ENCODE measurements at regions not wholly inside any gene's neighbourhood (a gene's known extent, or its start where the extent isn't known, plus 50 kb on each side); places are given as distances from the start of the nearest gene placed in this dataset.

DNA sequence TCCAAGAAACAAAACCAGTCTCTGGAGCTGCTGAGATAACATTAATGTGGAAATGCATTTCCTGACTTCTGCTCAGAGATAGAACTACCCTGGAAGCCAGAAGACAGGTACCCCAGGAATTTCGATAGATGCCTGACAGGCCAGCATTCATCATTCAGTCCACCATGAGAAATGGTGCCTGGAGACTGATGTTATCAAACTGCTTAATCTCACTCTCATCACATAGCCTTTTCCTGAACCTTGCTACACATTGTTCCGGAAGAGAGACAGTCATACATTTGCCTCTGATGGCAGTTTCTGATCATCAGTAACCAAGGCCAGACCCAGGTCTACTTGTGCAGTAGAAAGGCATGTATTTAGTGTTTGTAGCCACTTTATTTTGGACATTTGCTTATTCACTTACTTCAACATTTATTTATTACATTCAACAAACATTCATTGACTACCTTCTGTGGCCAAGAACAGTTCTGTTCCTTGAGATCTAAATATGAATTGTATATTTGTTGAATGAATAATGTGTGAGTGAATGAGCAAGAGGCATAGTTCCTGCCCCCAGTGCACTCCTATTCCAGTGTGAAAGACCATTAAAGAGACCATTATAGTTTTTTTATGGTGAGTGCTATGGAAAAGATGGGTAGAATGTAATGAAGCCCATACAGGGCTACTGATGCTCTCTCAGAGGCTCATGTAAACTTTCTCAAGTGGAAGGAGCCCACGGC is 485.7 kb downstream of the NUF2 start:
- no peak for DNase-seq (ENCODE audit: low spot score)

- peak; percentile 3 for DNase-seq (ENCODE audit: low spot score)
These were observed 491.5 kb downstream of the NUF2 start for GRCh38 chr1:163813251-163813650.

- no peak for DNase-seq (ENCODE audit: low spot score)
These were observed 498.5 kb downstream of the NUF2 start for GRCh38 chr1:163820226-163820625.

- DNase-seq (ENCODE audit: low spot score) = no peak
These were observed 499.0 kb downstream of the NUF2 start for GRCh38 chr1:163820766-163821165.

- no peak for DNase-seq (ENCODE audit: low spot score)
These were observed 499.9 kb downstream of the NUF2 start for GRCh38 chr1:163821679-163822078.

DNA sequence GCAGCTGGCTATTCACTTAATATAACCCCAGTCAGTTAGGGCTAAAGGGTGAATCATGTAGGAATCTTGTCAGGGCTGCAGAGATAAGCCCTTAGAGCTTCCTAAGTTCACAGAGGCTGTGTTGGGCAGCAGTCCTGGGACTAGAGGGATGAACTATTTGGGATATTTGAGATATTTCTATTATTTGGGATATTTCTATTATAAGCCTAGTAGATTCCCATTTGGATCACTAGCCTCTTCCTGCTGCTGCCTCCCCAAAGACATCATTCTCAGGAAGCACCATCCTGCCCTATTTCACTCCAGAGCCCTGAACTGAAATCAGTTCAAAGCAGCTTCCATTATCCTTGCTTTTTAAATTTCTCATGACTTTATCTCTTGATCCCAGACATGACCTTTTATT is 501.3 kb downstream of the NUF2 start:
- no peak for DNase-seq (ENCODE audit: low spot score)

DNA sequence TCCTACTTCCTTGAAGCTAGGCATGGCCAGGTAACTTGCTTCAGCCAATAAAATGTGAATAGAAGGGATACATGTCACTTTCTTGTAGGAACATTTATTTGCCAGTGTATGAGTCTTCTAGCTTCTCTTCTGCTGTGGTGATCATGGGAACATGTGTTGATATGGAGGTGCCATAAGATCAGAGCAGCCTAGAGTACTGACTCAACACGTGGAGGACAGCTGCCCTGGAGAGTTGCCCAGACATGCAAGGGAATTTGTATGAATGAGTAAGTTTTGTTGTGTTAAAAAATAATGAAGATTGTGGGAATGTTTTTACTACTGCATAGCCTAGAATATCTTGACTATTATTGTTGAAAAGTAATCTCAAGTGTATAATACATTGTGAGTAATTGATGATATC is 502.3 kb downstream of the NUF2 start:
- DNase-seq (ENCODE audit: low spot score) = peak; percentile 60

DNA sequence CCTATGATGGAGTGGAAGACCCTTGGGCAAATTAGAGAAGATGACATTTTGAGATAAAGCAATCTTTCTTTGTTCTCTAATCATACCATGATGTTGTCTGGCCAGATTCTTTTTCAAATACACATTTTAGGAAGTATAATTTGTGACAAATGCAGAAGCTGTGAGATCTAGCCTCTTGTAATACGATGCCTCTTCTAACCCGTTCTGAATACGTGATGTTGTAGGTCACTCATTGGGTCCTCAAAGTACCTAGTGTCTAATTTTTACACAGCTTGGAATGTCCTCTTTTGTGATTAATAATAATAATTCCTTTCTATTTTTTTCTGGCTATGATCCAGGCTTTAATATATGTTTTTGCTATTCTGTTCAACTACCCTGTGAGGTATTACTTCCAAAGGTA is 502.7 kb downstream of the NUF2 start:
- DNase-seq (ENCODE audit: low spot score) = no peak

DNA sequence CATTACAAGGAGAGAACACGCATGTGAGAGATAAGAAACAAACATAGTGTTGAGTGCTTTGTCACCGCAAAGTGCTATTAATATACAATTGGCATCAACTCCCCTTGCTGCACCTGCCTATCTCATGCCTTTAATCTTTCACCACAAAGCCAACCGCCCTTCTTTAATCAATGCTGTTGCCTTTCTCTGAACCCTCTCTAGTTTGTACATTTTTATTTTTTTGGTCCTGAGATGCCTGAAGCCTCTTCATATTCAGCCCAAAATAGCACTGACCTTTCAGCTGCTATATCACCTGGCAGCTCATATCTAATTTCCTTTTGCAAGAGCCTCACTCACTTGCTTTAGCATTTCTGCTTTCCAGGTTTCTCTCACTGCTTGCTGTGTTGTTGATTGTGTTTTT is 504.7 kb downstream of the NUF2 start:
- no peak for DNase-seq (ENCODE audit: low spot score)

GRCh38 chr1:163834778-163835177 is 513.0 kb downstream of the NUF2 start:
- DNase-seq (ENCODE audit: low spot score) = no peak

DNA sequence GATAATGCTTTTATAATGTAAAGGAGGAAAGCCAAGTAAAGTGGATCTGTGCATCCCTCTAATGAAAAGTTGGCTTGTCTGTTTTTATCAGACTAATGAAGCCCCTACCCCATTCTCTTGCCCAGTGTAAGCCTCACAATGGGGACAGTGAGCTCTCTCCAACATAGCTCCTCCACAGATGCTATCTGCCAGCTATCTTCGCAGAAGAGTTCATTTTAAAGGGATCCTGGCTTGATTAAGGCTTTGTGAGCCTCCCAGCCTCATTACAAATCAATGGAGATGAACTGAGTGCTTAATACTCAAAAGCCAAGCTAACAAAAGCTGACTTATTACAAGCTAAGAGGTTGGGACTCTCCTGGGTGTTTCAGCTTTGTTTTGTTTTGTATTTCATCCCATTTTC is 514.7 kb downstream of the NUF2 start:
- no peak for DNase-seq (ENCODE audit: low spot score)

DNA sequence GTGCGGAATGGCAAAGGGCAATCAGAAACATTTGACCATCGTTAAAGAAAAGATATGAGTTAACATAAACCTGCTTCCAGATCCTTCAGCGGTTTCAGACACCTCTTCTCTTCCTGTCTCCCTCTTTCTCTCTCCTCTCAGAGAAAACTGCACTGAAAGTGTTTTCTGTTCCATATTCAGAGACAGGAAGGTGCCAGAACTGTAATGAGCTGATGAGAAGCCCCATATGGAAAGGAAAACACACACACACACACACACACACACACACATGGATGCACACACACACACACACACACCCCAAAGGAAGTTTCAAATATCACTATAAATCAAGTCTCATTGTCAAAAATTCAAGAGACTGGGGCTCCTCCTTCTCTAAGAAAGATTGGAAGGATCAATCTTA is 515.5 kb downstream of the NUF2 start:
- DNase-seq (ENCODE audit: low spot score) = no peak

DNA sequence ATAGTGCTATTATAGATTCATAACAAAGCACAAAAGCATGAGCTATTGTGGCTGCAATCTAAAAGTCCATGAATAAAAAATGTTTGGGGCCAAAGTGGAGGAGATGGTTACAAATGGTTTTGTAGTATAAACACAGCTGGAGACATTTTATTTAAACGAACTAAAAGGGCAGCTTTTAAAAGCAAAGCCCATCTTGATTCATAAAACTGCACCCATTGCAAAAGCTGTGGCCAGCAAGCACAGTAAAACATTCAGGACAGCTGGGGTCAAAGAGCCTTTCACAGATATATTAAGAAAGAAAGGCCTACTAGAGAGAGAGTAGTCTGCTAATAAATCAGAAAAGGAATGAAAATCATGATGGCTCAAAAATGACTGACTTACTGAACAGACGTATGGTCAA is 520.8 kb downstream of the NUF2 start:
- peak; percentile 16 for DNase-seq (ENCODE audit: low spot score)

GRCh38 chr1:163844459-163844858 is 522.7 kb downstream of the NUF2 start:
- DNase-seq (ENCODE audit: low spot score) = peak; percentile 66

DNA sequence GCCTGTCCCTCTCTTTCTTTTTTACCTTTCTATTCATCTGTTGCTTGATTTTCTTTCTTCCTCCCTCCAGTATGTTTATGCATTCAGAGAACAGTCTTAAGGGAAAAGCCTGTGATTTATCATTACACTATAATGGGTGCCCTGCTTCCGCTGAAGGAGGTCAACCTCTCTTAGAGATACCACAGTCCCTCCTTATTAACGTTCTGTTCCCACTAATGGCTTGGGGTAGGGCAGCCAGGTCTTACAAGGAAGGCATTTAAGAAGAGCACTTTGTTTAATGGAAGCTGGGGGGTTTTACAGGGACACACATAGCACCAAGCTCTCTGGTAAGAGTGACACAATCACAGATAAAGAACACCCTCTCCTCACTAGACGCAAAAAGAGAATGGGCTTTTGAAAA is 523.5 kb downstream of the NUF2 start:
- no peak for DNase-seq (ENCODE audit: low spot score)

DNA sequence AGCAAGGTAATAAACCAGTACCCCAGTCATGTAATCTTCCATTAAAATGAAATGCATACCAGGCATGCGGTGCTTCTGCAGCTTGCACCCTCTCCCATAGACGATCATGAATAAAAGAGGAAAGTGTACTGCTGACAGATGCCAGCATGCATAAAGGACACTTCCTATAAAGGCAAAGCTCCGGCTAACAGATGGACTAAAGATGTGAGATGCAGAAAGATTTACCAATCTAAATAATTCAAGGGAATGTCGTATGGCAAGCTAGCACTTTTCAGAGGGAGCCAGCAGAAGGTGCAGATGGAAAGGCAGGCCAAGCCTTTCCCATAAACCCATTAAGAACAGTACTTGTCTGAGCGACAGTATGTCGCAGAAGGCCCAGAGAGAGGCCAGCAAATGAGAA is 542.0 kb downstream of the NUF2 start:
- no peak for DNase-seq (ENCODE audit: low spot score)

DNA sequence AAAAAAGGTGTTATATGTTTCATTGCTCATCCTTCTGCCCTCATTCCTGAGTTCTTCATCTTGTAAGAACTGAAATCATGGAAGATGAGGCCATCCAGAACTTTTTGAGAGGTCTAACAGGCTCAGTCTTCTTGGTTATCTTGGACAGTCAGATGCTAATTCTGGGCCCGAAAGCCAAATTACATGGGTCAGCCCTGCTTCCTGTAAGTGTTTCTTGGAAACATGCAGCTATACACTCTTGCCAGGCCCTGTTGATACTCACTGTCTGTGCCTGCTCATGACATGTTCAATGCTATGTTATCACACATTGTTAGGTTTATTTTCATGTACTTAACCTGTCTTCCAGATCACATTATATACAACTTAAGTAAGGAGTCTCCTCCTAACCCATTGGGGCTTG is 542.5 kb downstream of the NUF2 start:
- DNase-seq (ENCODE audit: low spot score) = no peak

DNA sequence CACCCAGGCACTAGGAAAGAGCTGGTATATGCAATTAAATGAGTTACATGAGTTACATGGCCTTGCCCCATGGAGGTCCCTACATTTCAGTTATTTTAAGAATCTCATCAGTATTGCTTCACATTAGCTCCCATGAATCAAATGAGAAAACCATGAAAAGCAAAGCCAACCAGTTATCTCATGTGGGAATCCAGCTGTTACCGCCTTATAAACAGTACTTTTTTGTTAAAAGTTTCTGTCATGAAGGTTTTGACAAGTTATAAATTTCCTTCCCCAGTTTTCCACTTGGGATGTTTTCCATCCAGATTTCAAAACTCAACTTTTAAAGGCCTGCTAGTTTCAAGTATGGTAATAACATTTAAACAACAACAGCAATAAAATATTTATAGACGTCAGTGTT is 544.8 kb downstream of the NUF2 start:
- no peak for DNase-seq (ENCODE audit: low spot score)

- peak; percentile 42 for DNase-seq (ENCODE audit: low spot score)
These were observed 548.9 kb downstream of the NUF2 start for GRCh38 chr1:163870666-163871065.

DNA sequence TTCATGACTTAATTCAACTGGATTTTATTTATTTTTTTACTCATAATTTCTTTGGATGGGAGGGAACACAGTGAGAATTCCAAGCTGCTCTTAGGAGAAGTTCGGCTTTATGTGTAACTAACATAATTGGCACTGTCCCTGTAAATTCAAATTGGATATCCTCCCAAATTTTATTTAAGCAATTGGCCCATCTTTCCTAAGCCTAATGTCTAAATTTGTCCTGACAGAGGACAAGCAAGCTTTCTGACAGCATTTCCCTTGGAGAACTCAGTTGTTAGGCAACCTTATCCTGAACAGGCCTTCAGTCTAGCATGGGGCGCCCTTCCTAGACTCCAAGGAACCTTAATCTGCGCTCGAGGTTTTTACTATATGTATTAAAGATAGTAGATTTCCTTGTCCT is 550.3 kb downstream of the NUF2 start:
- peak; percentile 25 for DNase-seq (ENCODE audit: low spot score)

DNA sequence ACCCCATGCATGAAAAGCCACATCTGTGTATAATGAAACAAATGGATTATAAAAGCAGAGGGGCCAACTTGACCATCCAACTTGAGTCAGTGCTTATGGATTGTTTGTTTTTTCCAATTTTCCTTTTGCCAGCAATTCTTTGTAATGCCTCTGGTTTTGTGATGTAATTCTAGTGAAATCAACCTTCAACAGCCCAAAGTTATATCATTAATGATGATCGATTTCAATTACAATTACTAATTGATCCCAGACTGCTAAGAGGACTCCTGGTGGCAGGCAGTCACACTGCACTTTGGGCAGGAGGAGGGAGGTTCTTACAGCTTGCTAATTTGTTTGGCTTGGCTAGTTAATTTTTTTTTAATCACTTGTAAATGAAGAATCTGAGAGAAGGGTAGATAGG is 552.3 kb downstream of the NUF2 start:
- DNase-seq (ENCODE audit: low spot score) = no peak

DNA sequence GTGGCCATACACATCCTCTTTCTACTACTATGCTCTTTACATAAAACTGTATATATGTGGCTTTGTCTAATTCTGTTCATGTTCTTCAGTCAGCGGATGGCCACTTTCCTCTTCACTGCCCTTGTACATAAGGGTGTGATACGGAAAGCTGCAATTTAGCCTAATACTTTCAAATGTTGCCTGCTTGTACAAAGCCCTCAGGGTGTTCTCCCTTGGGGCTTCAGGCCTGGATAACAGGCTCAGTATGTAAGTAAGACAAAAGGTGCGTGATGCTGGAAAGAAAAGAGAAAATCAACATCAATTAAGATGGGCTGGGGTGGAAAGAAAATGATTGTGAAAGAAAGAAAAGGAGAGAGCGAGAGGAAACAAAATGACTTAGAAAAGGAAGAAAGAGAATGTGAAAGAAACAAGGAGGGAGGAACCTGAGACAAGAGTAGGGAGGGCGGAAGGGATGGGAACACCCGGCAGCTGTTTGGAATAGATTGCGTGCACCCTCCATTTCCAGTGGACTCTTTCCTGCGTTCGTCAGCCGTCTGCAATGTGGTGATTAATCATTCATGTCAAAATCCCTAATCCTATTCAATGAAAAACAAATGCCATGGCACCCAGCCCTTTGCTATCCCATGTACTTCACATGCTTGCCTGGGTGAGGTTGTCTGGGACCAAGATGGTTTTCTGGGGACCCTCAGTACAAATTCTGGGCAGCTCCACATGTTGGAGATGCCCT is 553.6 kb downstream of the NUF2 start:
- DNase-seq (ENCODE audit: low spot score) = peak; percentile 75

DNA sequence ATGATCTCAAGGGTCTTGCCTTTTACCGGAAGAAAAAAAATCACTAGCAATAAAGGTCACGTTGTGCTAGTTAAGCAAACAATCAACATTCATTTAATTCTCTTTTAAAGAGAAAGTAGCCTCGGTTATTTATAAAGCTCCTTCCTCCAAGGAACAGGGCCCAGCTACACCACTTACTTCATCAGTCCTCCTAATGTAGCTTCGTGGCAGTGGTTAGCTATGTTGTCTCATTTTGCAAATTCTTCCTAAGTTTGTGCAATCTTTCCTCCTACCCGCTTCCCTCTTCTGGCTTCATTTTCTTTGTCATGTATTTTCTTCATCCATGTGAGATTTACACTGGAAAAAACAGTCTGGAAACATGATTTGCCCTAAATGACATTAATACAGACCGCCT is 554.2 kb downstream of the NUF2 start:
- DNase-seq (ENCODE audit: low spot score) = peak; percentile 69

DNA sequence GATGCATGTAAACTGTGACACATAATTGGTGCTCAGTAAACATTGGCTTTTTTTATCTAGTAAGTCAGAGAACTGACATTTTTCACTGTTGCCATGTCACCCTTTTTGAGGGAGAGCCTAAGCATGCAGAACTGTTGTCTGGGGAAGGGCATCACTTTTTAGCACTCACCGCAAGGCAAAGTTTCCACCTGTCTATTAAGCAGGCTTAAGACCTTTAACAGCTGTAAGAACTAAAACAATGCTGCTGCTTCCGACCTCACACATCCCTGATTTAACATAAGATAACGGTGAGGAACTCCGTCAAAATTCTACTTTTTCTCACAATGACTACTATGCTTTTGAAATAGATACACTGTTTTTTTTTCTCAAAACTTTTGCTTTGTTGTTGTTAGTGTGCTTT is 554.8 kb downstream of the NUF2 start:
- no peak for DNase-seq (ENCODE audit: low spot score)
